ENCODE measurements at regions not wholly inside any gene's neighbourhood (a gene's known extent, or its start where the extent isn't known, plus 50 kb on each side); places are given as distances from the start of the nearest gene placed in this dataset.

- H3K4me1 ChIP-seq (ENCODE audit: control insufficient read depth, insufficient read depth, low read length): no peaks in the 10 kb centered on the region
- H3K27ac ChIP-seq (ENCODE audit: low read depth, low read length): no peak overlapping the region
- no peak overlapping the region for H3K9ac ChIP-seq (ENCODE audit: low read depth, low read length)
- no peaks in the 10 kb centered on the region for H3K9me3 ChIP-seq (ENCODE audit: control insufficient read depth, insufficient read depth, low read length)
- H3K27me3 ChIP-seq (ENCODE audit: control insufficient read depth, insufficient read depth, low read length): no peaks in the 10 kb centered on the region
- H3K4me3 ChIP-seq (ENCODE audit: low read depth, low read length): no peak overlapping the region
- no peaks in the 10 kb centered on the region for H3K36me3 ChIP-seq (ENCODE audit: control insufficient read depth, insufficient read depth, low read length)
These were observed 165.8 kb downstream of the UBE2E3 start for GRCh38 chr2:181146171-181146570.

- Histone ChIP-seq H3K27me3 (ENCODE audit: control insufficient read depth, insufficient read depth, low read length) (no peaks in the 10 kb centered on the region), H3K36me3 (ENCODE audit: control insufficient read depth, insufficient read depth, low read length) (no peaks in the 10 kb centered on the region), H3K9me3 (ENCODE audit: control insufficient read depth, insufficient read depth, low read length) (no peaks in the 10 kb centered on the region), H3K4me3 (ENCODE audit: low read depth, low read length) (no peak overlapping the region), H3K27ac (ENCODE audit: low read depth, low read length) (no peak overlapping the region), H3K4me1 (ENCODE audit: control insufficient read depth, insufficient read depth, low read length) (no peaks in the 10 kb centered on the region), H3K9ac (ENCODE audit: low read depth, low read length) (no peak overlapping the region)
These were observed 168.7 kb downstream of the UBE2E3 start for GRCh38 chr2:181149056-181149455.

GRCh38 chr2:181152226-181152625, 171.8 kb downstream of the UBE2E3 start:
- Histone ChIP-seq H3K36me3 (ENCODE audit: control insufficient read depth, insufficient read depth, low read length) (no peaks in the 10 kb centered on the region), H3K9me3 (ENCODE audit: control insufficient read depth, insufficient read depth, low read length) (peaks cover 19% of the 10 kb centered on the region), H3K4me3 (ENCODE audit: low read depth, low read length) (no peak overlapping the region), H3K9ac (ENCODE audit: low read depth, low read length) (no peak overlapping the region), H3K4me1 (ENCODE audit: control insufficient read depth, insufficient read depth, low read length) (no peaks in the 10 kb centered on the region), H3K27ac (ENCODE audit: low read depth, low read length) (no peak overlapping the region), H3K27me3 (ENCODE audit: control insufficient read depth, insufficient read depth, low read length) (no peaks in the 10 kb centered on the region)

GRCh38 chr2:181152701-181153100, 172.3 kb downstream of the UBE2E3 start:
- no peaks in the 10 kb centered on the region for H3K4me1 ChIP-seq (ENCODE audit: control insufficient read depth, insufficient read depth, low read length)
- no peak overlapping the region for H3K9ac ChIP-seq (ENCODE audit: low read depth, low read length)
- peaks cover 21% of the 10 kb centered on the region for H3K9me3 ChIP-seq (ENCODE audit: control insufficient read depth, insufficient read depth, low read length)
- H3K36me3 ChIP-seq (ENCODE audit: control insufficient read depth, insufficient read depth, low read length): no peaks in the 10 kb centered on the region
- no peak overlapping the region for H3K4me3 ChIP-seq (ENCODE audit: low read depth, low read length)
- H3K27me3 ChIP-seq (ENCODE audit: control insufficient read depth, insufficient read depth, low read length): no peaks in the 10 kb centered on the region
- H3K27ac ChIP-seq (ENCODE audit: low read depth, low read length): no peak overlapping the region

- Histone ChIP-seq H3K9me3 (ENCODE audit: control insufficient read depth, insufficient read depth, low read length) (peaks cover 21% of the 10 kb centered on the region), H3K27me3 (ENCODE audit: control insufficient read depth, insufficient read depth, low read length) (no peaks in the 10 kb centered on the region), H3K4me3 (ENCODE audit: low read depth, low read length) (no peak overlapping the region), H3K4me1 (ENCODE audit: control insufficient read depth, insufficient read depth, low read length) (no peaks in the 10 kb centered on the region), H3K27ac (ENCODE audit: low read depth, low read length) (no peak overlapping the region), H3K9ac (ENCODE audit: low read depth, low read length) (no peak overlapping the region), H3K36me3 (ENCODE audit: control insufficient read depth, insufficient read depth, low read length) (no peaks in the 10 kb centered on the region)
These were observed 173.5 kb downstream of the UBE2E3 start for GRCh38 chr2:181153886-181154285.

GRCh38 chr2:181157326-181157725, 176.9 kb downstream of the UBE2E3 start:
- Histone ChIP-seq H3K9me3 (ENCODE audit: control insufficient read depth, insufficient read depth, low read length) (peaks cover 21% of the 10 kb centered on the region), H3K27ac (ENCODE audit: low read depth, low read length) (no peak overlapping the region), H3K4me3 (ENCODE audit: low read depth, low read length) (no peak overlapping the region), H3K4me1 (ENCODE audit: control insufficient read depth, insufficient read depth, low read length) (no peaks in the 10 kb centered on the region), H3K36me3 (ENCODE audit: control insufficient read depth, insufficient read depth, low read length) (no peaks in the 10 kb centered on the region), H3K9ac (ENCODE audit: low read depth, low read length) (no peak overlapping the region), H3K27me3 (ENCODE audit: control insufficient read depth, insufficient read depth, low read length) (no peaks in the 10 kb centered on the region)

GRCh38 chr2:181158427-181158826, 178.0 kb downstream of the UBE2E3 start:
- Histone ChIP-seq H3K4me1 (ENCODE audit: control insufficient read depth, insufficient read depth, low read length) (no peaks in the 10 kb centered on the region), H3K27me3 (ENCODE audit: control insufficient read depth, insufficient read depth, low read length) (no peaks in the 10 kb centered on the region), H3K9me3 (ENCODE audit: control insufficient read depth, insufficient read depth, low read length) (peaks cover 21% of the 10 kb centered on the region), H3K36me3 (ENCODE audit: control insufficient read depth, insufficient read depth, low read length) (no peaks in the 10 kb centered on the region), H3K4me3 (ENCODE audit: low read depth, low read length) (no peak overlapping the region), H3K27ac (ENCODE audit: low read depth, low read length) (no peak overlapping the region), H3K9ac (ENCODE audit: low read depth, low read length) (no peak overlapping the region)

- H3K9ac ChIP-seq (ENCODE audit: low read depth, low read length): no peak overlapping the region
- no peaks in the 10 kb centered on the region for H3K36me3 ChIP-seq (ENCODE audit: control insufficient read depth, insufficient read depth, low read length)
- no peaks in the 10 kb centered on the region for H3K27me3 ChIP-seq (ENCODE audit: control insufficient read depth, insufficient read depth, low read length)
- peaks cover 11% of the 10 kb centered on the region for H3K9me3 ChIP-seq (ENCODE audit: control insufficient read depth, insufficient read depth, low read length)
- no peaks in the 10 kb centered on the region for H3K4me1 ChIP-seq (ENCODE audit: control insufficient read depth, insufficient read depth, low read length)
- no peak overlapping the region for H3K4me3 ChIP-seq (ENCODE audit: low read depth, low read length)
- H3K27ac ChIP-seq (ENCODE audit: low read depth, low read length): no peak overlapping the region
These were observed 181.2 kb downstream of the UBE2E3 start for GRCh38 chr2:181161615-181162014.

- Histone ChIP-seq H3K27ac (ENCODE audit: low read depth, low read length) (no peak overlapping the region), H3K9me3 (ENCODE audit: control insufficient read depth, insufficient read depth, low read length) (peaks cover 15% of the 10 kb centered on the region)
These were observed 182.7 kb downstream of the UBE2E3 start for GRCh38 chr2:181163139-181163538.

GRCh38 chr2:181163691-181164090, 183.3 kb downstream of the UBE2E3 start:
- H3K27ac ChIP-seq (ENCODE audit: low read depth, low read length): no peak overlapping the region
- no peaks in the 10 kb centered on the region for H3K27me3 ChIP-seq (ENCODE audit: control insufficient read depth, insufficient read depth, low read length)
- H3K9ac ChIP-seq (ENCODE audit: low read depth, low read length): no peak overlapping the region
- no peaks in the 10 kb centered on the region for H3K4me1 ChIP-seq (ENCODE audit: control insufficient read depth, insufficient read depth, low read length)
- H3K36me3 ChIP-seq (ENCODE audit: control insufficient read depth, insufficient read depth, low read length): no peaks in the 10 kb centered on the region
- no peak overlapping the region for H3K4me3 ChIP-seq (ENCODE audit: low read depth, low read length)
- peaks cover 16% of the 10 kb centered on the region for H3K9me3 ChIP-seq (ENCODE audit: control insufficient read depth, insufficient read depth, low read length)

More at GRCh38 chr2:181163139-181163538, 182.7 kb downstream of the UBE2E3 start:
- Histone ChIP-seq H3K4me3 (ENCODE audit: low read depth, low read length) (no peak overlapping the region), H3K27me3 (ENCODE audit: control insufficient read depth, insufficient read depth, low read length) (no peaks in the 10 kb centered on the region), H3K4me1 (ENCODE audit: control insufficient read depth, insufficient read depth, low read length) (no peaks in the 10 kb centered on the region), H3K9ac (ENCODE audit: low read depth, low read length) (no peak overlapping the region), H3K36me3 (ENCODE audit: control insufficient read depth, insufficient read depth, low read length) (no peaks in the 10 kb centered on the region)

GRCh38 chr2:181164699-181165098, 184.3 kb downstream of the UBE2E3 start:
- Histone ChIP-seq H3K9ac (ENCODE audit: low read depth, low read length) (no peak overlapping the region), H3K4me3 (ENCODE audit: low read depth, low read length) (no peak overlapping the region), H3K9me3 (ENCODE audit: control insufficient read depth, insufficient read depth, low read length) (peaks cover 16% of the 10 kb centered on the region), H3K27ac (ENCODE audit: low read depth, low read length) (no peak overlapping the region), H3K4me1 (ENCODE audit: control insufficient read depth, insufficient read depth, low read length) (peaks cover 7% of the 10 kb centered on the region), H3K27me3 (ENCODE audit: control insufficient read depth, insufficient read depth, low read length) (no peaks in the 10 kb centered on the region), H3K36me3 (ENCODE audit: control insufficient read depth, insufficient read depth, low read length) (no peaks in the 10 kb centered on the region)
